ENCODE measurements at regions not wholly inside any gene's neighbourhood (a gene's known extent, or its start where the extent isn't known, plus 50 kb on each side); places are given as distances from the start of the nearest gene placed in this dataset.

- no peak for TF ChIP-seq POLR2A (IDR thresholded peaks at IDR 0.05; ENCODE audit: low read depth, low read length)
- TF ChIP-seq POLR2AphosphoS5 (IDR thresholded peaks at IDR 0.05; ENCODE audit: low read depth, low read length): no peak
These were observed 409.4 kb downstream of the PDCD6IP start for GRCh38 chr3:34207806-34208205.

Measured in GM12892 (cell line).